ENCODE measurements at regions not wholly inside any gene's neighbourhood (a gene's known extent, or its start where the extent isn't known, plus 50 kb on each side); places are given as distances from the start of the nearest gene placed in this dataset.

DNA sequence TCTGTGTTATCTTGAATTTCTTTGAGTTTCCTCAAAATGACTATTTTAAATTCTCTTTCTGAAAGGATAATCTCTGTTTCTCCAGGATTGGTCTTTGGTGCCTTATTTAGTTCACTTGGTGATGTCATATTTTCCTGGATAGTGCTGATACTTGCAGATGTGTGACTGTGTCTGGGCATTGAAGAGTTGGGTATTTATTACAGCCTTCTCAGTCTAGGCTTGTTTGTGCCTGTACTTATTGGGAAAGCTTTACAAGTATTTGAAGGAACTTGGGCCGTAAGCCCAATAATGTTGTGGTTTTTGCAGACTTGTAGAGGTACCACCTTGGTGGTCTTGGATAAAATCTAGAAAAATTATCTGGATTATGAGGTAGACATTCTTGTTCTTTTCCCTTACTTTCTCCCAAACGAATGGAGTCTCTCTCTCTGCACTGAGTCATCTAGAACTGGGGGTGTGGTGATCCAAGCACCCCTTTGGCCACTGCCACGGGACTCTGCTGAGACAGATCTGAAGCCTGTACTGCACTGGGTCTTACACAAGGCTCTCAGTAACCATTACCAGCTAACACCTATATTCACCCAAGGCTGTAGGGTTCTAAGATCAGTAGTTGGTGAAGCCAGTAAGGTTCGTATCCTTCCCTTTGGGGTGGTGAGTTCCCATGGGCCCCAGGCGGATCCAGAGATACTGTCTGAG lies 703.7 kb upstream of the MGAT4C start:
- no peak for TF ChIP-seq FOXM1 (IDR thresholded peaks at IDR 0.05; ENCODE audit: borderline replicate concordance)
- TF ChIP-seq, protein P1, sequence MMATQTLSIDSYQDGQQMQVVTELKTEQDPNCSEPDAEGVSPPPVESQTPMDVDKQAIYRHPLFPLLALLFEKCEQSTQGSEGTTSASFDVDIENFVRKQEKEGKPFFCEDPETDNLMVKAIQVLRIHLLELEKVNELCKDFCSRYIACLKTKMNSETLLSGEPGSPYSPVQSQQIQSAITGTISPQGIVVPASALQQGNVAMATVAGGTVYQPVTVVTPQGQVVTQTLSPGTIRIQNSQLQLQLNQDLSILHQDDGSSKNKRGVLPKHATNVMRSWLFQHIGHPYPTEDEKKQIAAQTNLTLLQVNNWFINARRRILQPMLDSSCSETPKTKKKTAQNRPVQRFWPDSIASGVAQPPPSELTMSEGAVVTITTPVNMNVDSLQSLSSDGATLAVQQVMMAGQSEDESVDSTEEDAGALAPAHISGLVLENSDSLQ (IDR thresholded peaks at IDR 0.05): no peak
- no peak for TF ChIP-seq SP1 (IDR thresholded peaks at IDR 0.05)
- no peak for TF ChIP-seq HDGF (IDR thresholded peaks at IDR 0.05; ENCODE audit: borderline replicate concordance)
- no peak for TF ChIP-seq SUZ12 (IDR thresholded peaks at IDR 0.05)
- TF ChIP-seq ARNT (IDR thresholded peaks at IDR 0.05): no peak

All from HEK293T (cell line).